Bone marrow (tissue), 2 donors: ENCODE measurements at regions not wholly inside any gene's neighbourhood (a gene's known extent, or its start where the extent isn't known, plus 50 kb on each side); places are given as distances from the start of the nearest gene placed in this dataset.
"Not testable (repeated sequence)": the region's sequence is repeated elsewhere in the genome, so short reads cannot be mapped to it uniquely, and the experiment has no call there.

Source experiments
- DNase-seq, 2 donors: peaks; one replicate each; lab custom pipeline; 2025; lab: John Stamatoyannopoulos, UW

DNA sequence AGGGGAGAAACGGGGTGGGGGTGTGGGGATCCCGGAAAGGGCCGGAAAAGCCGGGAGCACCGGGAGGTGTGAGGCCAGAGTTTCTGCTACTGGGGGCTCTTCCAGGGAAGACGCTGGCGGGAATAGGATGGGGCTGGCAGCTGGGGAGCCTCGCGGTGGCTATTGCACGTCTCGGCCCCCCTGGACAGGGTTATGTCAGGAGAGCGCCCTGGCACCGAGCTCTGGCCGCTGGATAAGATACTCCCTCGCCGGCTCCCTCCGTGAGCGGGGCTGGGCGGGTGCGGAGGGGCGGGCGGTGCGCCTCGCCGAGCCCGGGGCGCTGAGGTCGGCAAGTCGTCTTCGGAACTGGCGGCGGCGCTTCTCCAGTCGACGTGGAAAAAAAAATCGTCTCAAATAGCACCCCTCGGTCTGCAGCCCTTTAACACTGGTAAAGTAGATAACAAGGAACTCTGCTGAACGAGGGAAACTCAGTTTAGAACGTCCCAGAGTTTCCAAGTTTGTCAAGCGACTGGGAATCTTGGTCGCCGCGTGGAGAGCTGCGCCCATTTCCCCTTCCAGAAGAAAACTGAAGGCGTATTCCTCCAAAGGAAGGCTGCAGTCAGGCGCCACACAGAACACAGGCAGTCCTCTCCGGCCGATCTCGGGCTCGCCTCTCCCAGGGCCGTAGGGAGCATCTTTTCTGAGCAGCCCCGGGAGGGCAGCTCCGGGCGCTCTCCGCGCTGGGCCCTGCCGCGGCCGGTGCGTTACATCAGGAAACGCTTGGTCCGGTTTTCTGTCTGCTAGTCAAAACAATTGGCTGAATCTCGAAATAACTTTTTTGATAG lies 115.1 kb downstream of the KCNRG start:
- peak in 1 of 2 donors; percentile 59 for DNase-seq

DNA sequence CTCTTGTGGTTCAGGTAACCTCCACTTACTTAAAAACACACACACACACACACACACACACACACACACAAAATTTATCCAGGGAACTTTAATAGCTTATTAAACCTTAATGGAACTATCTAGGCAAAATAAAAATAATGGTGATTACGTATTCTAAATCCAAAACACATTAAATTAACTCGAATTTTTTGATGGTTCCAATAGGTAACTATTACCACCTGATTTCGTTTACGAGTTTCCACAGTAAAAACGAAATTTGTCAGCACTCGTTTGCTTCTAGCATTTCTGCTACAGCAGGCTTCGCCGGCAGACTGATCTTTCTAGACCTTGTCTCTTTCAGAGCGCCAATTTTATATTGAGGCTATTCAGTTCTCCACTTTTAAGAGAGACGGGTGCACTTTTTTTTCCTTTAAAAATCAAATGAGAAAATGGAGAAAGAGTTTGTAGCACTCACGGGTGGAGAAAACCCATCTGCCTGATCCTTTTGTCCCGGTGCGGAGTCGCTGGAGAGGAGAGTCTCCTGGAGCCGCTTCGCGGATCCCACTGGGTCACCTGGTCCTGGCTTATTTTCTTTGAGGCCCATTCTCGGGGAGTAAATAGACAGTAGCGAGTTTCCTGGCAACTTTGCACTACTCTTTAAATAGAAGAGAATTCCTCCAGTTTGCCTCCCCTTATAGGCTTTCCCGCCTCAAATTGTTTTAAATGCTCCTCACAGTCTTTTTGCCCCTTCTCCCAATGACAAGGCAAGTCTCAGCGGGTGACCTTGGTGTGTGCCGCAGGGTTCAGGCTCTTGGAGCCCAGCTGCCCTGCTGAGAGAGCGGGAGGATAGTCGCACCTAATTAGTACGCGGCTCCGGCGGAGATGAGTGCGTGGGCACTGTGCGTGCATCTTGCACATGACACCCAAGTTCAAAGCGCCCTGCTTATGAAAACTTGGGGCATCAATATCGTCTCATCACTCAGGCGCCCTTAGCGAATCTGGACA lies 117.0 kb downstream of the KCNRG start:
- no peak for DNase-seq

GRCh38 chr13:50132904-50133357 lies 117.7 kb downstream of the KCNRG start:
- no peak for DNase-seq

GRCh38 chr13:50133358-50133953 lies 118.2 kb downstream of the KCNRG start:
- DNase-seq, result no peak

DNA sequence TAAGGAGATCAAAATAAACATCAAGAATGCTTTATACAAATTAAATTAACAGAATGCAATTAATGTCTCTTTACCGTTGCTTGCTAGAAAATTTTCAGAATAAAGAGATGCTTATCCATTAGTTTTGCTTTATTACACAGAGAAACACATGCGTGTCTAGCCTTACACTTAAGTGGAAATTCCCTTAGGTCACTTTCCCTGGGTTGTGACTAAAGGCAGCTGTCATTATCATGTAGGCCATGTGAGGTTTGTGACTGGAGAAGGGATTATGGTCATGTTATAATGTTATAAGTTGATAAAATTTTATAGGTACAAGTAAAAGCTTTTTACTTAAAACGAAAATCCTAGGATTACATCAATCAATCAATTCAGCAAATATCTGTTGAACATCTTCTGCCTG lies 121.0 kb downstream of the KCNRG start:
- no peak for DNase-seq

- no peak for DNase-seq
Measured at GRCh38 chr13:50136678-50137077, 121.4 kb downstream of the KCNRG start.

- not testable (repeated sequence) for DNase-seq
Measured at GRCh38 chr13:50139435-50139934, 124.2 kb downstream of the KCNRG start.

GRCh38 chr13:50140153-50140552 lies 124.9 kb downstream of the KCNRG start:
- no peak for DNase-seq

- no peak for DNase-seq
Measured at GRCh38 chr13:50140581-50141374, 125.5 kb downstream of the KCNRG start.

- DNase-seq, result no peak
Measured at GRCh38 chr13:50141375-50141975, 126.2 kb downstream of the KCNRG start.

GRCh38 chr13:50144246-50145160 lies 129.3 kb downstream of the KCNRG start:
- DNase-seq, result no peak

GRCh38 chr13:50149214-50149613 lies 134.0 kb downstream of the KCNRG start:
- DNase-seq, result no peak

DNA sequence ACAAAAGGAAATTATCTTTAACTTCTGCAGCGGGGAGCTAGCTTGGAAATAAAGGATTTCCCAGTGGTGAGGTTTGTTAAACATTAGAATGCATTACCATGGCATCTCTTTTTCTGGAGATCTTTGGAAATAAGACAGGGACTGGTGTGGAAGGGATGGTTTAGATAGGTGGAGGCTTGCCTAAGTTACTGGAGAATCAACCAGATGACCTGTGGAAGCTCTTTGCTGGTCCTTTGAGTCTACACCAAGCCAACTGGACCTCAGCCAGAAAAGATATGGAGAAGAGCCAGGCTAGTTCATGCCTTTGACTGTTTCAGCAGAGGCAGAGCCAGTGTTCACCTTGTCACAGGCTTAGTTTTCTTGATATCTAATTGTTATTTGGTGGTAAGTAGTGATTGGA lies 134.7 kb downstream of the KCNRG start:
- DNase-seq, result no peak

DNA sequence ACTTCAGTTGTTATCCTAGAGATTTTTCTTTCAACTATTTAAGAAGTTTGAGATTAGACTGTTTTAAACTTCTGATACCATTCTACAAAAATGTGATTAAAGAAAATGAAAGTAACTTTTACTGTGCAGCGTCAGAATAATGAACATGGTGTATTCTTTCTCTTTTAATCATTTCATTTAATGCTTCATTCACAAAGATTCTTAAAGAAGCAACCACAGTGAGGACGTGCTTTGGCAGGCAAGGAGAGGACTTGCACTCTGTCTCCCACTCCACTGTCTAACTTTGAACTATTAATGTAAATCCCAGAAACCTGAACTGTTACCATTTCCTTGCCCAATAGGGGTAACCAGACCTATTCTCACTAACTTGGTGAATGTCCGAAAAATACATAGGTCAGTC lies 137.0 kb downstream of the KCNRG start:
- DNase-seq, result no peak

DNA sequence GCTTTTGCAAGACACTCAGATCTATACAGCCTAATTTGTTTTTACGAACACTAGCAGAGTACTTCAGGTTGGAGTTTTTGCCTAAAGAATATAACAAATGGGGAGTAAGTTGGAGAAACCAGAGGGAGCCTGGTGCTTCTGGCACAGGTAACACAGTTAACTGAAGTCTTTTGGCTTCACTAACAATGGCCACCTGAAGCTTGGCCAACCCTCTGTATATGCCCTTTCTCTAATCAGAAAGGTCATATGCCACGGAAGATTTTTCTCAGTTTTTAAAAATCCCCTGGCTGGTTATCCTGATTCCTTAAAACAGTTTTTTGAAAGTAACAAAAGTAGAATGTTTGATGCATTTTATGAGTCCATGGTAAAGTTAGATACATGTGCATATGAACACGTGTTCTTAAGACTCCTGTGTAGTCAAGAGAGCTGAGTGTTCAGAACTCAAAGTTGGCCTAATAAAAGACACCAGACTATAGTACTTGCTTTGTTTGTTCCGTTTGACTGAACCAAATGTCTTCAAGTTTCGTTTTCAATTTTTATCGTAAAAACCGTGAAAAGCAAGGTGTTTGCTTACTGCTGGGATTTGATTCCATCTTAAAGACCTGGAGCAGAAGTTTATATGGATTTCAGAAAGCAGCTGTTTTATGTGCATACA lies 137.5 kb downstream of the KCNRG start:
- no peak for DNase-seq

DNA sequence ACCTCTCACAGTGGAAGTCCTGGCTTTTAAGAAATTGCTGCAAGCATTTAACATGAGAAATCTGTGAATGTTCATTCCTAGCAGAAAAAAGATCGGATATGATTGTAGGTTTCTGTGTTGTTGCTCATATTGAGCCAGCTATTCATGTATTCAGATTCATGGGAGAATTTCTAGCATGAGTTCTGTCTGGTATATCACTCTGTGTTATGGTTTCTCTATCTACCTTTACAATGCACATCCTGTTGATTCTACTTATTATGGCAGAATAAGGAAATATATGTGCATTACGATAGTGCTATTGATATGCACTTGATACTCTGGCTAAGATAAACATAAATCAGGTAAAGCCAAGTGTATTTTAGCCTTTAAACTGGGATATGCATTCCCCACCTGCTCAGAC lies 138.2 kb downstream of the KCNRG start:
- DNase-seq, result no peak

DNA sequence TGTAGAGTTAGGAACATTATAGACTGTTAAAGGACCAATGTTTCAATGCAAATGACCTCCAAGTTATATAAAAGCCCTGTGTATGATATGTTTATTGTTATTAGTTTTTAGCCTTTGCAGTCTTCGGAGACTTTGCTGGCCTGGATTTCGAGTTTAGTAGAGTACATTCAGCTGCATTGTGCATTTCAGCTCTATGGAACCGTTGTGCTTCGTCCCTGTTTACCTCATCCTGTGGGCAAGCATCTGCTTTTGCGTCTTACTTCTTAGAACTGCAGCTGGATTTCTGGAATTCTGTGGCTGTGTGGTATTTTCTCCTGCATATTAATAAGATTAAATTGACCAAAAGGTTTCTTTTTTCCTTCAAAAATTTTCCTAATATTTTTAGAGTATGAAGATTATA lies 138.6 kb downstream of the KCNRG start:
- DNase-seq, result no peak

GRCh38 chr13:50154697-50155096 lies 139.5 kb downstream of the KCNRG start:
- no peak for DNase-seq

GRCh38 chr13:50156140-50156539 lies 140.9 kb downstream of the KCNRG start:
- DNase-seq, result no peak
